ENCODE measurements at regions not wholly inside any gene's neighbourhood (a gene's known extent, or its start where the extent isn't known, plus 50 kb on each side); places are given as distances from the start of the nearest gene placed in this dataset.

DNA sequence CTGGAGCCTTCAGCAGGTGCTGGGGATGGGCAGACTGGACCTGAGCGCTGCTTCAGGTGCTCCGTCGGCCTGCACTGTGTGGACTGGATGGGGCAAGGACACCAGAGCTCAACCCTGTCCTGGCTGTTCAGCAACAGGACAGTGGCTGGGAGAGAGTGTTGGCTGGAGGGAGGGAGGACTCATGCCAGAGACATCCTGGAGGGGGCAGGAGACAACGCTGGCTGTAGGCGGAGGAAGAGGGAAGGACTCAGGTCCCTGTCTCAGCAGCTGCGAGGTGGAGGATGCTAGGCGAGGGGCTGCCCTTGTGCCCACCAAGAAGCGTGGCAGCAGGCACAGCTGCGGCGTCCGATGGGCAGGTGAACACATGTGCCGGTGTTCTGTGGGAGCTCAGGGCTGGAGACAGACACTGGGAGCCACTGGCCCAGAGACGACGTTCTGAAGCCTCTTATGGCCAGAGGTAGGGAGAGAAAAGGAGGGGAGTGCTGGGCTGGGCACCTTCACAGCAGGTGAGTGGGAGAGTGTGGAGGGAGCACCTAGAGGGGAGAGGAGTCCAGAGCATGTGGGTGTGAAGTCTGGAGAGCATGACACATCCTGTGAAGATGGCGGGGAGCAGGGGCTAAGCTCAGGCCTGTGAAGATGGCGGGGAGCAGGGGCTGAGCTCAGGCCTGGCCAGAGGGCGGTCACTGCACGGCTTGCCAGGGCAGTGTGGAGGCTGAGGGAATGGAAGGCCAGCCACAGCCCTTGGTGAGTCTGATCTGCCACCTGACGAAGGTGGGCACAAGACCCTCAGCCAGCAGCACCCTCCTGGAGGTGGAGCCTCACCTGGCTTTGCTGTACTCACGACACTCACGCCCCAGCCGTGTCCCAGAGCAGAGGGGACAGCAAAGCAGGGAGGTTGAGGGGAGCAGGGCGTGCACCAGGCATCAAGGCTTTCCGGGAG is 79.1 kb upstream of the FCN1 start:
- H3K27ac Mint-ChIP-seq (ENCODE audit: unreplicated experiment) = no peak overlapping the region
- peaks cover 35% of the 10 kb centered on the region for H3K27me3 Mint-ChIP-seq (ENCODE audit: low read depth, unreplicated experiment)
- H4K20me1 ChIP-seq (ENCODE audit: insufficient read depth, low read length) = no peaks in the 10 kb centered on the region
- no peaks in the 10 kb centered on the region for H3K27me3 ChIP-seq (ENCODE audit: insufficient read depth, low read length)
- no peaks in the 10 kb centered on the region for H3K4me1 Mint-ChIP-seq (ENCODE audit: low read depth, unreplicated experiment)
- H3K4me3 Mint-ChIP-seq (ENCODE audit: unreplicated experiment) = no peak overlapping the region
- H2AFZ ChIP-seq (ENCODE audit: low read depth, low read length) = no peak overlapping the region
- FAIRE-seq = no peak
- no peak overlapping the region for H3K4me2 ChIP-seq (ENCODE audit: low read length)
- no peak overlapping the region for H3K9ac ChIP-seq (ENCODE audit: low read length)
- no peaks in the 10 kb centered on the region for H3K36me3 ChIP-seq (ENCODE audit: insufficient read depth, low read length)
- H3K9me3 Mint-ChIP-seq (ENCODE audit: unreplicated experiment) = peaks cover 37% of the 10 kb centered on the region
- TF ChIP-seq, protein P1, sequence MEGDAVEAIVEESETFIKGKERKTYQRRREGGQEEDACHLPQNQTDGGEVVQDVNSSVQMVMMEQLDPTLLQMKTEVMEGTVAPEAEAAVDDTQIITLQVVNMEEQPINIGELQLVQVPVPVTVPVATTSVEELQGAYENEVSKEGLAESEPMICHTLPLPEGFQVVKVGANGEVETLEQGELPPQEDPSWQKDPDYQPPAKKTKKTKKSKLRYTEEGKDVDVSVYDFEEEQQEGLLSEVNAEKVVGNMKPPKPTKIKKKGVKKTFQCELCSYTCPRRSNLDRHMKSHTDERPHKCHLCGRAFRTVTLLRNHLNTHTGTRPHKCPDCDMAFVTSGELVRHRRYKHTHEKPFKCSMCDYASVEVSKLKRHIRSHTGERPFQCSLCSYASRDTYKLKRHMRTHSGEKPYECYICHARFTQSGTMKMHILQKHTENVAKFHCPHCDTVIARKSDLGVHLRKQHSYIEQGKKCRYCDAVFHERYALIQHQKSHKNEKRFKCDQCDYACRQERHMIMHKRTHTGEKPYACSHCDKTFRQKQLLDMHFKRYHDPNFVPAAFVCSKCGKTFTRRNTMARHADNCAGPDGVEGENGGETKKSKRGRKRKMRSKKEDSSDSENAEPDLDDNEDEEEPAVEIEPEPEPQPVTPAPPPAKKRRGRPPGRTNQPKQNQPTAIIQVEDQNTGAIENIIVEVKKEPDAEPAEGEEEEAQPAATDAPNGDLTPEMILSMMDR (IDR thresholded peaks at IDR 0.05; ENCODE audit: insufficient read depth, low read depth, low read length) = no peak
- TF ChIP-seq EZH2 (IDR thresholded peaks at IDR 0.05; ENCODE audit: insufficient read depth, low read length) = no peak
- no peaks in the 10 kb centered on the region for H3K4me1 ChIP-seq (ENCODE audit: insufficient read depth, low read length)
- H3K79me2 ChIP-seq (ENCODE audit: insufficient read depth, low read length) = no peaks in the 10 kb centered on the region
- no peak overlapping the region for H3K27ac ChIP-seq (ENCODE audit: low read depth, low read length)
- no peaks in the 10 kb centered on the region for H3K36me3 Mint-ChIP-seq (ENCODE audit: low read depth, unreplicated experiment)
- no peak for DNase-seq (ENCODE audit: low read depth)
- no peak overlapping the region for H3K4me3 ChIP-seq (ENCODE audit: insufficient read depth, low read depth, low read length)
- peaks cover 17% of the 10 kb centered on the region for H3K9me3 ChIP-seq (ENCODE audit: insufficient read depth, low read depth, low read length)

DNA sequence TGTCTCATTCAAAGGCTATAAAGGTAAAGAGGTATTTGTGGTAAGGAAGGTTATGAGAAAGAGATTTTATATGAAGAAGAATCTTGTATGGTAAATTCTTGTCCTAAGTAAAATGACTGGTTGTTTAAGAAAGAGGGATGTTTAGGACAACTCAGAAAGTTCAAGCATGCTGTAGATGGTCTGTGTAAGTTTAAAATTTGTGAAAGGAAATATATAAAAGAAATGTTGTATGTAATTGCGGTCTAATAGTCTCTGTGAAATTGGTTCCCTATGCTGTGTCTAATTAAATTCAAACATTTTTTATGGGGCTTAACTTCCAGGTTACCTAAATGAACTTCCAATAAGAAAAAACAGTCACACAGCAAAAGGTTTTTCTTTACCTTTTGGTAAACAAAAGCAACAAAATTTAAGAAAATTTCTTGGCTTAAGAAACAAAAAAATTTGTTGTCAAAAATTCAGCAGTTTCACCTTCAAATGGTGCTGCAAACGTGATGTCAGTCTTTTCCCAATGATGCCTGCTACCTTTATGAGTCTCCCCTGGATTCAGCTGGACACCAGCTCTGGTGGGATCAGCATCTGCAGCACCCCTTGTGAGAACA is 83.0 kb upstream of the FCN1 start:
- Mint-ChIP-seq H3K4me3 (ENCODE audit: unreplicated experiment) (no peak overlapping the region), H3K4me1 (ENCODE audit: low read depth, unreplicated experiment) (no peaks in the 10 kb centered on the region), H3K36me3 (ENCODE audit: low read depth, unreplicated experiment) (no peaks in the 10 kb centered on the region), H3K27me3 (ENCODE audit: low read depth, unreplicated experiment) (peaks cover 24% of the 10 kb centered on the region), H3K9me3 (ENCODE audit: unreplicated experiment) (peaks cover 44% of the 10 kb centered on the region), H3K27ac (ENCODE audit: unreplicated experiment) (no peak overlapping the region)
- Histone ChIP-seq H3K9me3 (ENCODE audit: insufficient read depth, low read depth, low read length) (peaks cover 14% of the 10 kb centered on the region), H3K79me2 (ENCODE audit: insufficient read depth, low read length) (no peaks in the 10 kb centered on the region), H3K4me3 (ENCODE audit: insufficient read depth, low read depth, low read length) (no peak overlapping the region), H3K4me1 (ENCODE audit: insufficient read depth, low read length) (no peaks in the 10 kb centered on the region), H3K9ac (ENCODE audit: low read length) (no peak overlapping the region), H3K36me3 (ENCODE audit: insufficient read depth, low read length) (no peaks in the 10 kb centered on the region), H3K27ac (ENCODE audit: low read depth, low read length) (no peak overlapping the region), H3K27me3 (ENCODE audit: insufficient read depth, low read length) (no peaks in the 10 kb centered on the region), H2AFZ (ENCODE audit: low read depth, low read length) (no peak overlapping the region), H4K20me1 (ENCODE audit: insufficient read depth, low read length) (no peaks in the 10 kb centered on the region), H3K4me2 (ENCODE audit: low read length) (no peak overlapping the region)
- FAIRE-seq (no peak), DNase-seq (ENCODE audit: low read depth) (no peak)
- TF ChIP-seq EZH2 (IDR thresholded peaks at IDR 0.05; ENCODE audit: insufficient read depth, low read length) = no peak
- TF ChIP-seq, protein P1 (IDR thresholded peaks at IDR 0.05; ENCODE audit: insufficient read depth, low read depth, low read length) = no peak
